Endothelial cell (in vitro differentiated cells): ENCODE measurements at regions not wholly inside any gene's neighbourhood (a gene's known extent, or its start where the extent isn't known, plus 50 kb on each side); places are given as distances from the start of the nearest gene placed in this dataset.
A peak's percentile ranks its signal among the peaks of the same experiment; 100 is the strongest.

Experiments
- DNase-seq: peaks from one replicate; pipeline ENCODE4 v3.0.0; 2021; ENCODE audit warnings: low spot score
- H3K27ac Mint-ChIP-seq: one replicate; pipeline ENCODE4 v1.8.0; 2021; ENCODE audit warnings: mixed read lengths, inconsistent platforms; ENCODE audit not compliant: unreplicated experiment
- H3K27me3 Mint-ChIP-seq: one replicate; pipeline ENCODE4 v1.8.0; 2021; ENCODE audit warnings: mild to moderate bottlenecking, moderate library complexity, mixed read lengths, inconsistent platforms; ENCODE audit not compliant: unreplicated experiment
- H3K36me3 Mint-ChIP-seq: one replicate; pipeline ENCODE4 v1.8.0; 2021; ENCODE audit warnings: mild to moderate bottlenecking, low read depth, mixed read lengths, inconsistent platforms; ENCODE audit not compliant: unreplicated experiment
- H3K4me1 Mint-ChIP-seq: one replicate; pipeline ENCODE4 v1.8.0; 2021; ENCODE audit warnings: mild to moderate bottlenecking, mixed read lengths, inconsistent platforms; ENCODE audit not compliant: unreplicated experiment
- H3K4me3 Mint-ChIP-seq: one replicate; pipeline ENCODE4 v1.8.0; 2021; ENCODE audit warnings: mild to moderate bottlenecking, mixed read lengths, inconsistent platforms; ENCODE audit not compliant: unreplicated experiment
- H3K9me3 Mint-ChIP-seq: one replicate; pipeline ENCODE4 v1.8.0; 2021; ENCODE audit warnings: mixed read lengths, inconsistent platforms; ENCODE audit not compliant: unreplicated experiment
- CTCF ChIP-seq: fragments of 200-600 bp; sonication (generic); IDR thresholded peaks from one replicate; pipeline ENCODE4 v1.5.0; 2021; ENCODE audit warnings: antibody characterized with exemption; ENCODE audit not compliant: unreplicated experiment

GRCh38 chr15:23514484-23514883 lies 51.0 kb upstream of the MKRN3 start:
- Mint-ChIP-seq H3K27ac (no peak overlapping the region), H3K4me1 (no peaks in the 10 kb centered on the region), H3K4me3 (no peak overlapping the region), H3K36me3 (no peaks in the 10 kb centered on the region), H3K9me3 (peaks cover 10% of the 10 kb centered on the region), H3K27me3 (no peaks in the 10 kb centered on the region)
- TF ChIP-seq CTCF, result no peak
- no peak for DNase-seq

GRCh38 chr15:23506762-23507161 lies 58.7 kb upstream of the MKRN3 start:
- H3K4me1 Mint-ChIP-seq, result peaks cover 3% of the 10 kb centered on the region
- H3K4me3 Mint-ChIP-seq, result no peak overlapping the region
- peaks cover 4% of the 10 kb centered on the region for H3K9me3 Mint-ChIP-seq
- no peaks in the 10 kb centered on the region for H3K36me3 Mint-ChIP-seq
- H3K27ac Mint-ChIP-seq, result no peak overlapping the region
- no peaks in the 10 kb centered on the region for H3K27me3 Mint-ChIP-seq
- no peak for TF ChIP-seq CTCF
- no peak for DNase-seq

GRCh38 chr15:23503980-23504379 lies 56.9 kb upstream of the GOLGA6L2 start:
- no peak overlapping the region for H3K4me3 Mint-ChIP-seq
- DNase-seq, result no peak
- TF ChIP-seq CTCF, result no peak
- H3K27ac Mint-ChIP-seq, result no peak overlapping the region
- no peaks in the 10 kb centered on the region for H3K27me3 Mint-ChIP-seq
- H3K4me1 Mint-ChIP-seq, result peaks cover 3% of the 10 kb centered on the region
- H3K36me3 Mint-ChIP-seq, result no peaks in the 10 kb centered on the region
- no peaks in the 10 kb centered on the region for H3K9me3 Mint-ChIP-seq

- no peak for TF ChIP-seq CTCF
- H3K9me3 Mint-ChIP-seq, result no peaks in the 10 kb centered on the region
- no peak for DNase-seq
- no peak overlapping the region for H3K4me3 Mint-ChIP-seq
- no peaks in the 10 kb centered on the region for H3K27me3 Mint-ChIP-seq
- no peaks in the 10 kb centered on the region for H3K36me3 Mint-ChIP-seq
- H3K4me1 Mint-ChIP-seq, result peaks cover 3% of the 10 kb centered on the region
- H3K27ac Mint-ChIP-seq, result no peak overlapping the region
These were observed 56.5 kb upstream of the GOLGA6L2 start for GRCh38 chr15:23503576-23503975.

- Mint-ChIP-seq H3K27me3 (no peaks in the 10 kb centered on the region), H3K36me3 (no peaks in the 10 kb centered on the region), H3K4me1 (no peaks in the 10 kb centered on the region), H3K9me3 (no peaks in the 10 kb centered on the region), H3K27ac (no peak overlapping the region), H3K4me3 (no peak overlapping the region)
- TF ChIP-seq CTCF, result peak; percentile 55
- DNase-seq, result peak; percentile 16
These were observed 50.7 kb upstream of the GOLGA6L2 start for GRCh38 chr15:23497710-23498111.
